Right forelimb (tissue), 1 donor: ENCODE measurements at regions not wholly inside any gene's neighbourhood (a gene's known extent, or its start where the extent isn't known, plus 50 kb on each side); places are given as distances from the start of the nearest gene placed in this dataset.
"Not testable (repeated sequence)": the region's sequence is repeated elsewhere in the genome, so short reads cannot be mapped to it uniquely, and the experiment has no call there.

Source experiments
- DNase-seq: peaks from one replicate; pipeline ENCODE4 v3.0.0-alpha.2; 2018

- DNase-seq, result not testable (repeated sequence)
Measured at GRCh38 chr12:108421082-108421481, 82.0 kb upstream of the CMKLR1 start.

- DNase-seq, result not testable (repeated sequence)
Measured at GRCh38 chr12:108420421-108420820, 81.3 kb upstream of the CMKLR1 start.

DNA sequence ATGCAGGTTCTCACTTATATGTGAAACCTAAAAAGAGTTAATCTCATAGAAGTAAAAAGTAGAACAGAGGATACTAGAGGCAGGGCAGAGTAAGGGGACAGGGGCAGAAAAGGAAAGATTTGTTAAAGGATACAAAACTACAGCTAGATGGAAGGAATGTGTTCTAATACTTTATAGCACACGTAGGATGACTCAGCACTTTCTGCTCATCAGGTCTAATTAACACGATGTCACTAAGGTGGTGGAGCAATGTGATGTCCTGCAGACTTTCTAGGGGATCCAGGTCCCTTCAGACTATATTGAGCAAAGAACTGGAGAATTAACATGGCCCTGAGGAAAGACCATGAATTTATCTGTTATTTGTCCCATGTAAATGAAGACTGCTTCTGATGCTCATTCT lies 80.8 kb upstream of the CMKLR1 start:
- DNase-seq, result no peak

GRCh38 chr12:108418164-108418890 lies 79.2 kb upstream of the CMKLR1 start:
- no peak for DNase-seq

- DNase-seq, result no peak
Measured at GRCh38 chr12:108414021-108414420, 74.9 kb upstream of the CMKLR1 start.

DNA sequence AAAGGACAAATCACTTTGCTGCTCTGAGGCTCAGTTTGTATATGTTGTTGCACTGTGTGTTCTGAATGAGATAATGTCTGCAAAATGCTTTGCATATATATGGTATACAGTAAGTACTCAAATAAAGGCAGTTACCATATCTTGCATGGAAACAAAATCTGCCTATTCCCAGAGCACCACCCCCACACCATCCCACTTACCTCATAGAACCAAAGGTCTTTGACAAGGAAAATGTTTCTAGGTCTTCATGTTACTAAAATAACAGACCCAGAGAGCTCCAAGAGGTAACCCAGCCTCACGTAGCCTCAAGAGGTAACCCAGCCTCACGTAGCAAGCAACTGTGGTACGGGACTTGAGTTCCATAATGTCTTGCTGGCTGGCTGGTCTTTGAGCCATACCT lies 71.6 kb upstream of the CMKLR1 start:
- DNase-seq, result no peak

DNA sequence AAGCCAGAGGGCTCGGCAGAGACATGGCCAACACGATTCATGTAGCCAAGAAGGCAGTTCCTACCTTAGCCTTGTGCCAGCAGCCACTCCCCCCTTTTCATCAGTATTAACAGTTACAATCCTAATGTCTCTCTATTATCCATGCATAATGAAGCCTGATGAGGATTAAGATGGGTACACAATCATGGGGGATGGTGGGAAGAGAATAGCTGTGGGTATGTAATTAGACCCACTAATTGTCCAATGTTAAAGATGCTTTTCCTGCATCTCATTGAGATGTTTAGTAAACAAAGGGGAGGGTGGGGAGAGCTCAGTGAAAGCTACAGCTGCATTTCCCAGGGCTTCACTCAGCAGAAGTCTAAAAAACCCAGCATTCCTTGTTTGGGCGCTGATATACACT lies 70.4 kb upstream of the CMKLR1 start:
- DNase-seq, result no peak

DNA sequence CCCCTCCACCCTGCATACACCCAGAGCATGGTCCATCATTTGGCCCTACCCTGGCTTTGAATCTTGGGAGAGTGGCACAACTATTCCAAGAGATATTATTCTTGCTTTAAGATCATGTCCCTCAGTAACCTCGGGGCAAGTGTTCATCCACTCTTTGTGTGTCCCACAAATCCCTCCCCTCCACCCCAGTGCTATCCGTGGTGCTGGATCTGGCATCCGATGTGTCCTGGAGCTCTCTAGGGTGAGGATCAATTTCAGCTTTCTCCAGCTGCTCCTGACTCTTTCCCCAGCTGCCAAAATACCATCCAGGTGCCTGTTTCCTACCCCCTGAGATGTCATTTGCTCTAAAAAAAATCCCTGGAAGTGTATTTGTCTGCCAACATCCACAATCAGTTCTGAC lies 64.8 kb upstream of the CMKLR1 start:
- DNase-seq, result no peak

DNA sequence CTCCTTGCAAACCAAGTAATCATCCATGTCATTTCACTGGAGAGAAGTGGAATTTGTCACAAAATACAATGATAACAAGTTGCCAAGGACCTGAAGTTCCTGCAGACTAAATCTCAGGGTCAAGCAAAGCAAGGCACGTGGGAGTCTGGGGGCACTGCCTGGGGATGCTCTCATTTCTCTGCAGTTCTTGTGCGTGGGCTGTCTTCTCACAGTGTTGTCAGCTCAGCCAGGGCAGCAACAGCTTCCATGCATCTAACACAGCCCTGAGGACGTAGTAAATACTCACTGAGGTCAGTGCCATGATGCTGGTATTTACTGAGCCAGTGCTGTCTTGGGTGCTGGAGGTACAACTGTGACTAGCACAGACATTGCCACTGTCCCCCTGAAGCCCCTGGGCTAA lies 62.9 kb upstream of the CMKLR1 start:
- no peak for DNase-seq

DNA sequence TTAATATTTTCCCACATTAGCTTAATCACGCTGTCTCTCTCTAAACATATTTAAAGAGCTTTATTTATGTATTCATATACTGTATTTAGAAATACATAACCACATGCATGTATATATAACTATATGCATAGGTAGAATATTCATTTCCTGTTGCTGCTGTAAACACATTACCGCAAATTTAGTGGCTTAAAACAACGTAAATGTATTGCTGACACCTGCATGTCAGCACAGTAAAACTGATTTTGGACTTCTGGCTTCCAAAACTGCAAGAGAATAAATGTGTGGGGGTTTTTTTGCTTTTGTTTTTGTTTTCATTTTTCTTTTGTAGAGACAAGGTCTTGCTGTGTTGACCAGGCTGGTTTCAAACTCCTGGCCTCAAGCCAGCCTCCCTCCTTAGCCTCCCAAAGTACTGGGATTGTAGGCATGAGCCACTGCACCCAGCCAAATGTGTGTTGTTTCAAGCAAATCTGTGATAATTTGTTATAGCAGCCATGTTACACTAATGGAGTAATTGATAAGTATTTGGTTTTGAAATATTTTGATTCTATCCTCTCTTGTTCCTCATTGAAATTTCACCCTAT lies 61.9 kb upstream of the CMKLR1 start:
- DNase-seq, result no peak

- DNase-seq, result no peak
Measured at GRCh38 chr12:108400481-108400880, 61.4 kb upstream of the CMKLR1 start.

- DNase-seq, result no peak
Measured at GRCh38 chr12:108400056-108400455, 60.9 kb upstream of the CMKLR1 start.

GRCh38 chr12:108399514-108399913 lies 60.4 kb upstream of the CMKLR1 start:
- no peak for DNase-seq

- peak; percentile 50 for DNase-seq
Measured at GRCh38 chr12:108394196-108394595, 55.1 kb upstream of the CMKLR1 start.

- DNase-seq, result no peak
Measured at GRCh38 chr12:108392284-108392683, 53.2 kb upstream of the CMKLR1 start.

- no peak for DNase-seq
Measured at GRCh38 chr12:108390495-108391203, 51.5 kb upstream of the CMKLR1 start.

GRCh38 chr12:108389544-108389943 lies 50.4 kb upstream of the CMKLR1 start:
- DNase-seq, result no peak
